Karpas-422 (cell line): ENCODE measurements at regions not wholly inside any gene's neighbourhood (a gene's known extent, or its start where the extent isn't known, plus 50 kb on each side); places are given as distances from the start of the nearest gene placed in this dataset.

Source experiments
- DNase-seq: peaks from one replicate; pipeline ENCODE4 v3.0.0-alpha.2; 2015
- H2AFZ ChIP-seq: fragments of 200-600 bp; sonication (generic); 2 replicates; pipeline ENCODE4 v1.6.1; 2014; ENCODE audit warnings: antibody characterized with exemption, low read length, mixed read lengths
- H3K27ac ChIP-seq: fragments of 200-600 bp; sonication (generic); 2 replicates; pipeline ENCODE4 v1.5.1; 2014; ENCODE audit warnings: mild to moderate bottlenecking, low read length, moderate library complexity
- H3K27me3 ChIP-seq: fragments of 200-600 bp; sonication (generic); 2 replicates; pipeline ENCODE4 v1.6.1; 2014; ENCODE audit warnings: low read length, mixed read lengths
- H3K36me3 ChIP-seq: fragments of 200-600 bp; sonication (generic); 2 replicates; pipeline ENCODE4 v1.6.1; 2014; ENCODE audit warnings: low read length, mixed read lengths; ENCODE audit not compliant: insufficient read depth
- H3K4me1 ChIP-seq: fragments of 200-600 bp; sonication (generic); 2 replicates; pipeline ENCODE4 v1.6.1; 2014; ENCODE audit warnings: mild to moderate bottlenecking, low read length, mixed read lengths
- H3K4me2 ChIP-seq: fragments of 200-600 bp; sonication (generic); 2 replicates; pipeline ENCODE4 v1.6.1; 2014; ENCODE audit warnings: low read length, low read depth, mild to moderate bottlenecking; ENCODE audit not compliant: poor library complexity, severe bottlenecking
- H3K4me3 ChIP-seq: fragments of 200-600 bp; sonication (generic); 2 replicates; pipeline ENCODE4 v1.5.1; 2014; ENCODE audit warnings: mild to moderate bottlenecking, antibody characterized with exemption, low read length, mixed read lengths
- H3K79me2 ChIP-seq: fragments of 200-600 bp; sonication (generic); 2 replicates; pipeline ENCODE4 v1.6.1; 2014; ENCODE audit warnings: mild to moderate bottlenecking, low read length, mixed read lengths
- H3K9ac ChIP-seq: fragments of 200-600 bp; sonication (generic); 2 replicates; pipeline ENCODE4 v1.6.0; 2014; ENCODE audit warnings: low read length
- H3K9me2 ChIP-seq: fragments of 200-600 bp; sonication (generic), shearing (Covaris generic); replicated peaks from 2 replicates; pipeline ENCODE4 v1.6.0; 2014; ENCODE audit warnings: mild to moderate bottlenecking, low read length, moderate library complexity; ENCODE audit not compliant: insufficient read depth
- H3K9me3 ChIP-seq: fragments of 300-700, 200-600 bp; sonication (generic); 2 replicates; pipeline ENCODE4 v1.6.1; 2014; ENCODE audit warnings: low read length, mixed read lengths
- H4K20me1 ChIP-seq: fragments of 200-600 bp; sonication (generic); 2 replicates; pipeline ENCODE4 v1.6.1; 2014; ENCODE audit warnings: mild to moderate bottlenecking, antibody characterized with exemption, low read length, low read depth; ENCODE audit not compliant: insufficient read depth

GRCh38 chr2:348361-348916 lies 60.5 kb upstream of the ALKAL2 start:
- Histone ChIP-seq H3K9me3 (no peaks in the 10 kb centered on the region), H3K9me2 (no peaks in the 10 kb centered on the region), H3K4me3 (no peak overlapping the region), H3K4me1 (peaks cover 16% of the 10 kb centered on the region), H3K27me3 (no peaks in the 10 kb centered on the region), H3K27ac (no peak overlapping the region), H3K4me2 (no peak overlapping the region), H3K79me2 (no peaks in the 10 kb centered on the region), H2AFZ (no peak overlapping the region), H4K20me1 (no peaks in the 10 kb centered on the region), H3K36me3 (no peaks in the 10 kb centered on the region), H3K9ac (no peak overlapping the region)
- DNase-seq: no peak

GRCh38 chr2:344811-345210 lies 56.9 kb upstream of the ALKAL2 start:
- DNase-seq: no peak
- Histone ChIP-seq H3K27me3 (no peaks in the 10 kb centered on the region; the same call in 1 of the 2 replicates), H3K27ac (no peak overlapping the region), H3K9ac (no peak overlapping the region), H4K20me1 (no peaks in the 10 kb centered on the region), H3K4me2 (no peak overlapping the region), H3K9me3 (no peaks in the 10 kb centered on the region), H2AFZ (no peak overlapping the region), H3K79me2 (no peaks in the 10 kb centered on the region), H3K9me2 (no peaks in the 10 kb centered on the region), H3K4me3 (no peak overlapping the region), H3K36me3 (no peaks in the 10 kb centered on the region), H3K4me1 (peaks cover 11% of the 10 kb centered on the region)

- Histone ChIP-seq H3K9ac (no peak overlapping the region), H3K4me3 (no peak overlapping the region), H3K9me3 (no peaks in the 10 kb centered on the region), H3K4me1 (peaks cover 2% of the 10 kb centered on the region), H3K27me3 (no peaks in the 10 kb centered on the region; the same call in 1 of the 2 replicates), H3K4me2 (no peak overlapping the region), H3K79me2 (no peaks in the 10 kb centered on the region), H2AFZ (no peak overlapping the region), H4K20me1 (no peaks in the 10 kb centered on the region), H3K27ac (no peak overlapping the region), H3K9me2 (no peaks in the 10 kb centered on the region), H3K36me3 (no peaks in the 10 kb centered on the region)
- no peak for DNase-seq
These were observed 55.5 kb upstream of the ALKAL2 start for GRCh38 chr2:343355-343754.

GRCh38 chr2:341912-342311 lies 54.0 kb upstream of the ALKAL2 start:
- Histone ChIP-seq H3K27ac (no peak overlapping the region), H3K4me3 (no peak overlapping the region), H3K27me3 (no peaks in the 10 kb centered on the region; the same call in 1 of the 2 replicates), H3K9ac (no peak overlapping the region), H3K4me2 (no peak overlapping the region), H3K36me3 (no peaks in the 10 kb centered on the region), H3K79me2 (no peaks in the 10 kb centered on the region), H3K9me3 (no peaks in the 10 kb centered on the region), H2AFZ (no peak overlapping the region), H3K9me2 (no peaks in the 10 kb centered on the region), H3K4me1 (no peaks in the 10 kb centered on the region), H4K20me1 (no peaks in the 10 kb centered on the region)
- DNase-seq: no peak

GRCh38 chr2:341017-341542 lies 53.2 kb upstream of the ALKAL2 start:
- no peaks in the 10 kb centered on the region for H3K36me3 ChIP-seq
- DNase-seq: no peak
- no peaks in the 10 kb centered on the region for H3K4me1 ChIP-seq
- H3K79me2 ChIP-seq: no peaks in the 10 kb centered on the region
- H3K9me2 ChIP-seq: no peaks in the 10 kb centered on the region
- H3K27ac ChIP-seq: no peak overlapping the region
- H3K9me3 ChIP-seq: no peaks in the 10 kb centered on the region
- no peaks in the 10 kb centered on the region for H4K20me1 ChIP-seq
- H3K4me3 ChIP-seq: no peak overlapping the region
- H3K4me2 ChIP-seq: no peak overlapping the region
- H3K27me3 ChIP-seq: no peaks in the 10 kb centered on the region; the same call in 1 of the 2 replicates
- H2AFZ ChIP-seq: no peak overlapping the region
- H3K9ac ChIP-seq: no peak overlapping the region
